GM13977 (cell line): ENCODE measurements at regions not wholly inside any gene's neighbourhood (a gene's known extent, or its start where the extent isn't known, plus 50 kb on each side); places are given as distances from the start of the nearest gene placed in this dataset.

ENCODE experiments used
- DNase-seq: peaks from one replicate; pipeline ENCODE4 v3.0.0; 2012; ENCODE audit warnings: low spot score
- CTCF ChIP-seq: IDR thresholded peaks from 2 replicates; pipeline ENCODE4 v1.5.1; 2012; ENCODE audit warnings: mild to moderate bottlenecking, control low read depth; ENCODE audit not compliant: insufficient read depth; ENCODE audit errors: extremely low read depth, missing control alignments
- in situ Hi-C: fragments of 300-500 bp; cut with MboI; formaldehyde crosslinking; loops from one replicate; pipeline ENCODE4 v1.12.0; 2022; ENCODE audit warnings: low sequenced_read_pairs, low pct_unique_long_range_greater_than_20kb, mixed read lengths, inconsistent platforms; ENCODE audit not compliant: unreplicated experiment

- no peak for DNase-seq
- in situ Hi-C loops: no loop called here
- no peak for TF ChIP-seq CTCF
Observed at GRCh38 chr2:217299590-217299989, 439.7 kb upstream of the TNP1 start.

- no peak for DNase-seq
- TF ChIP-seq CTCF: no peak
- in situ Hi-C loops: no loop called here
Observed at GRCh38 chr2:217297096-217297495, 437.2 kb upstream of the TNP1 start.

- no peak for TF ChIP-seq CTCF
- DNase-seq: no peak
- in situ Hi-C loops: no loop called here
Observed at GRCh38 chr2:217294818-217295217, 435.0 kb upstream of the TNP1 start.

GRCh38 chr2:217294211-217294610, 434.3 kb upstream of the TNP1 start:
- TF ChIP-seq CTCF: no peak
- in situ Hi-C loops: no loop called here
- DNase-seq: no peak

GRCh38 chr2:217293607-217294006, 433.7 kb upstream of the TNP1 start:
- TF ChIP-seq CTCF: no peak
- in situ Hi-C loops: no loop called here
- no peak for DNase-seq

- no peak for DNase-seq
- in situ Hi-C loops: no loop called here
- no peak for TF ChIP-seq CTCF
Observed at GRCh38 chr2:217293046-217293445, 433.2 kb upstream of the TNP1 start.

GRCh38 chr2:217291259-217291658, 431.4 kb upstream of the TNP1 start:
- DNase-seq: no peak
- in situ Hi-C loops: no loop called here
- no peak for TF ChIP-seq CTCF
